GM13976 (cell line): ENCODE measurements at regions not wholly inside any gene's neighbourhood (a gene's known extent, or its start where the extent isn't known, plus 50 kb on each side); places are given as distances from the start of the nearest gene placed in this dataset.

ENCODE experiments used
- DNase-seq: peaks from one replicate; pipeline ENCODE4 v3.0.0; 2012; ENCODE audit warnings: low spot score
- CTCF ChIP-seq: IDR thresholded peaks from 2 replicates; pipeline ENCODE4 v1.5.1; 2012; ENCODE audit warnings: borderline replicate concordance, mild to moderate bottlenecking; ENCODE audit not compliant: insufficient read depth; ENCODE audit errors: extremely low read depth, missing control alignments, control extremely low read depth
- in situ Hi-C: fragments of 300-500 bp; cut with MboI; formaldehyde crosslinking; loops from one replicate; pipeline ENCODE4 v1.12.0; 2022; ENCODE audit warnings: low sequenced_read_pairs, mixed read lengths, inconsistent platforms; ENCODE audit not compliant: unreplicated experiment

- TF ChIP-seq CTCF, result no peak
- DNase-seq, result no peak
- in situ Hi-C loops, result no loop called here
These were observed 101.7 kb upstream of the SLC66A3 start for GRCh38 chr2:11053546-11053945.

GRCh38 chr2:11054783-11055678, 100.2 kb upstream of the SLC66A3 start:
- no peak for TF ChIP-seq CTCF
- in situ Hi-C loops, result no loop called here
- no peak for DNase-seq

GRCh38 chr2:11055679-11056215, 99.5 kb upstream of the SLC66A3 start:
- in situ Hi-C loops, result no loop called here
- TF ChIP-seq CTCF, result no peak
- no peak for DNase-seq

- TF ChIP-seq CTCF, result no peak
- in situ Hi-C loops, result no loop called here
- DNase-seq, result no peak
These were observed 98.7 kb upstream of the SLC66A3 start for GRCh38 chr2:11056614-11057013.

- DNase-seq, result no peak
- in situ Hi-C loops, result no loop called here
These were observed 98.2 kb upstream of the SLC66A3 start for GRCh38 chr2:11057031-11057430.

GRCh38 chr2:11058129-11058528, 97.1 kb upstream of the SLC66A3 start:
- DNase-seq, result no peak
- no peak for TF ChIP-seq CTCF
- in situ Hi-C loops, result no loop called here

More at GRCh38 chr2:11057031-11057430, 98.2 kb upstream of the SLC66A3 start:
- TF ChIP-seq CTCF, result no peak
